Neural cell (in vitro differentiated cells): ENCODE measurements at regions not wholly inside any gene's neighbourhood (a gene's known extent, or its start where the extent isn't known, plus 50 kb on each side); places are given as distances from the start of the nearest gene placed in this dataset.

Experiments
- H2AFZ ChIP-seq: fragments of 200-600, 300-800 bp; sonication (generic), shearing (Covaris generic); 2 replicates; pipeline ENCODE4 v1.6.0; 2014; ENCODE audit warnings: low read depth, mild to moderate bottlenecking, antibody characterized with exemption, low read length, moderate library complexity
- H3F3A ChIP-seq: fragments of 200-600 bp; shearing (Covaris generic); 2 replicates; pipeline ENCODE4 v1.6.1; 2016; ENCODE audit warnings: mild to moderate bottlenecking, moderate library complexity, mixed read lengths, antibody characterized with exemption, low read length; ENCODE audit not compliant: insufficient read depth, poor library complexity, severe bottlenecking
- H3K27ac ChIP-seq: fragments of 200-600, 300-800 bp; sonication (generic), shearing (Covaris generic); 2 replicates; pipeline ENCODE4 v1.5.1; 2014; ENCODE audit warnings: mild to moderate bottlenecking, low read length, moderate library complexity
- H3K27me3 ChIP-seq: fragments of 300-800, 200-600 bp; sonication (generic), shearing (Covaris generic); 2 replicates; pipeline ENCODE4 v1.6.0; 2014; ENCODE audit warnings: mild to moderate bottlenecking, low read depth, low read length, moderate library complexity; ENCODE audit not compliant: insufficient read depth
- H3K36me3 ChIP-seq: fragments of 300-800, 200-600 bp; sonication (generic), shearing (Covaris generic); 2 replicates; pipeline ENCODE4 v1.5.1; 2014; ENCODE audit warnings: mild to moderate bottlenecking, antibody characterized with exemption, low read length, moderate library complexity; ENCODE audit not compliant: insufficient read depth
- H3K4me2 ChIP-seq: fragments of 300-800, 200-600 bp; sonication (generic), shearing (Covaris generic); 2 replicates; pipeline ENCODE4 v1.6.0; 2014; ENCODE audit warnings: mild to moderate bottlenecking, low read length
- H3K4me3 ChIP-seq: fragments of 300-800, 200-600 bp; sonication (generic), shearing (Covaris generic); 2 replicates; pipeline ENCODE4 v1.5.1; 2014; ENCODE audit warnings: mild to moderate bottlenecking, low read length, moderate library complexity
- H3K79me2 ChIP-seq: fragments of 200-600 bp; shearing (Covaris generic); replicated peaks from 2 replicates; pipeline ENCODE4 v1.6.0; 2014; ENCODE audit warnings: mild to moderate bottlenecking, low read length, moderate library complexity; ENCODE audit not compliant: insufficient read depth
- H3K9ac ChIP-seq: fragments of 300-800, 200-600 bp; sonication (generic), shearing (Covaris generic); 2 replicates; pipeline ENCODE4 v1.6.1; 2016; ENCODE audit warnings: mild to moderate bottlenecking, low read length, mixed read lengths
- H3K9me2 ChIP-seq: fragments of 200-600 bp; shearing (Covaris generic); 2 replicates; pipeline ENCODE4 v1.6.1; 2016; ENCODE audit warnings: mild to moderate bottlenecking, low read length, mixed read lengths; ENCODE audit not compliant: insufficient read depth
- H3K9me3 ChIP-seq: fragments of 200-600, 300-800 bp; sonication (generic), shearing (Covaris generic); 2 replicates; pipeline ENCODE4 v1.6.1; 2016; ENCODE audit warnings: mild to moderate bottlenecking, mixed run types, low read length, moderate library complexity, mixed read lengths
- H4K20me1 ChIP-seq: fragments of 200-600 bp; shearing (Covaris generic); 2 replicates; pipeline ENCODE4 v1.6.1; 2016; ENCODE audit warnings: mild to moderate bottlenecking, mixed run types; ENCODE audit not compliant: insufficient read depth
- EP300 ChIP-seq: fragments of 450-650 bp; conservative IDR thresholded peaks from 2 replicates; pipeline ENCODE4 v1.6.1; 2014; ENCODE audit warnings: antibody characterized with exemption, mild to moderate bottlenecking, moderate library complexity; ENCODE audit not compliant: poor library complexity, severe bottlenecking
- EZH2 ChIP-seq: fragments of 200-600, 300-800 bp; shearing (Covaris generic), sonication (generic); IDR thresholded peaks from 2 replicates; pipeline ENCODE4 v1.6.1; 2014; ENCODE audit warnings: antibody characterized with exemption, low read length, borderline replicate concordance, mild to moderate bottlenecking; ENCODE audit not compliant: insufficient read depth, poor library complexity, severe bottlenecking
- MXI1 ChIP-seq: fragments of 450-650 bp; conservative IDR thresholded peaks from 2 replicates; pipeline ENCODE4 v1.6.1; 2014; ENCODE audit warnings: antibody characterized with exemption, mild to moderate bottlenecking; ENCODE audit not compliant: poor library complexity, severe bottlenecking
- POLR2AphosphoS5 ChIP-seq: IDR thresholded peaks from 2 replicates; pipeline ENCODE4 v1.6.1; 2012
- RAD21 ChIP-seq: fragments of 450-650 bp; conservative IDR thresholded peaks from 2 replicates; pipeline ENCODE4 v1.6.1; 2014; ENCODE audit warnings: antibody characterized with exemption, mild to moderate bottlenecking, moderate library complexity
- SMC3 ChIP-seq: fragments of 450-650 bp; conservative IDR thresholded peaks from 2 replicates; pipeline ENCODE4 v1.6.1; 2014; ENCODE audit warnings: antibody characterized with exemption, mild to moderate bottlenecking, moderate library complexity; ENCODE audit not compliant: poor library complexity
- TAF1 ChIP-seq: IDR thresholded peaks from 2 replicates; pipeline ENCODE4 v1.6.1; 2012; ENCODE audit warnings: low read depth
- TF ChIP-seq, protein P1 (sequence below): fragments of 450-650 bp; IDR thresholded peaks from 2 replicates; pipeline ENCODE4 v1.5.1; 2014; ENCODE audit warnings: antibody characterized with exemption, mild to moderate bottlenecking, moderate library complexity; ENCODE audit not compliant: poor library complexity, severe bottlenecking
- TF ChIP-seq, protein P2 (sequence below): IDR thresholded peaks from 2 replicates; pipeline ENCODE4 v1.6.1; 2012; ENCODE audit warnings: borderline replicate concordance

DNA sequence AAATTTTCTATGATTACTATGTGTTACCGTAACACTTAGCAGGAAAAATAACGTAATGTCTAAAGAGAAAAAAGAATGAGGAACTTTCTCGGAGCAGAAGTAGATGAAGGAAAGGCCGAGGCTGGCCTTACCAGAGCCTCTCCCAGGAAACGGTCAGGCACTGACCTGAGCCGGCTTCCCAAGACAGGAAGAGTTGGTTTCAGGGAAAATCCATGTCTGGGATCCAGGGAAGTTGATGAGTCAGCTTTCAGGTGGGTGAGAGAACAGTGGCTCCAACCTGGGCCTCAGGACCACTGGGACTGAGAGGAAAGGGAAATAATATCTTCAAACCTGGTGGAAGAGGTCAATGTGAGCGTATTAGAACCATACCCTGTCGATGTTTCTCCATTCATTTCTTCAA, 93.3 kb upstream of the UBL3 start:
- H3K27ac ChIP-seq = no peak overlapping the region
- H3K4me2 ChIP-seq = no peak overlapping the region
- no peaks in the 10 kb centered on the region for H3K9me3 ChIP-seq
- no peaks in the 10 kb centered on the region for H3F3A ChIP-seq
- H4K20me1 ChIP-seq = no peaks in the 10 kb centered on the region
- H2AFZ ChIP-seq = no peak overlapping the region
- TF ChIP-seq TAF1 (no peak), EP300 (no peak), RAD21 (no peak), EZH2 (no peak), MXI1 (no peak)
- TF ChIP-seq, protein P1, sequence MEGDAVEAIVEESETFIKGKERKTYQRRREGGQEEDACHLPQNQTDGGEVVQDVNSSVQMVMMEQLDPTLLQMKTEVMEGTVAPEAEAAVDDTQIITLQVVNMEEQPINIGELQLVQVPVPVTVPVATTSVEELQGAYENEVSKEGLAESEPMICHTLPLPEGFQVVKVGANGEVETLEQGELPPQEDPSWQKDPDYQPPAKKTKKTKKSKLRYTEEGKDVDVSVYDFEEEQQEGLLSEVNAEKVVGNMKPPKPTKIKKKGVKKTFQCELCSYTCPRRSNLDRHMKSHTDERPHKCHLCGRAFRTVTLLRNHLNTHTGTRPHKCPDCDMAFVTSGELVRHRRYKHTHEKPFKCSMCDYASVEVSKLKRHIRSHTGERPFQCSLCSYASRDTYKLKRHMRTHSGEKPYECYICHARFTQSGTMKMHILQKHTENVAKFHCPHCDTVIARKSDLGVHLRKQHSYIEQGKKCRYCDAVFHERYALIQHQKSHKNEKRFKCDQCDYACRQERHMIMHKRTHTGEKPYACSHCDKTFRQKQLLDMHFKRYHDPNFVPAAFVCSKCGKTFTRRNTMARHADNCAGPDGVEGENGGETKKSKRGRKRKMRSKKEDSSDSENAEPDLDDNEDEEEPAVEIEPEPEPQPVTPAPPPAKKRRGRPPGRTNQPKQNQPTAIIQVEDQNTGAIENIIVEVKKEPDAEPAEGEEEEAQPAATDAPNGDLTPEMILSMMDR = no peak
- TF ChIP-seq, protein P2, sequence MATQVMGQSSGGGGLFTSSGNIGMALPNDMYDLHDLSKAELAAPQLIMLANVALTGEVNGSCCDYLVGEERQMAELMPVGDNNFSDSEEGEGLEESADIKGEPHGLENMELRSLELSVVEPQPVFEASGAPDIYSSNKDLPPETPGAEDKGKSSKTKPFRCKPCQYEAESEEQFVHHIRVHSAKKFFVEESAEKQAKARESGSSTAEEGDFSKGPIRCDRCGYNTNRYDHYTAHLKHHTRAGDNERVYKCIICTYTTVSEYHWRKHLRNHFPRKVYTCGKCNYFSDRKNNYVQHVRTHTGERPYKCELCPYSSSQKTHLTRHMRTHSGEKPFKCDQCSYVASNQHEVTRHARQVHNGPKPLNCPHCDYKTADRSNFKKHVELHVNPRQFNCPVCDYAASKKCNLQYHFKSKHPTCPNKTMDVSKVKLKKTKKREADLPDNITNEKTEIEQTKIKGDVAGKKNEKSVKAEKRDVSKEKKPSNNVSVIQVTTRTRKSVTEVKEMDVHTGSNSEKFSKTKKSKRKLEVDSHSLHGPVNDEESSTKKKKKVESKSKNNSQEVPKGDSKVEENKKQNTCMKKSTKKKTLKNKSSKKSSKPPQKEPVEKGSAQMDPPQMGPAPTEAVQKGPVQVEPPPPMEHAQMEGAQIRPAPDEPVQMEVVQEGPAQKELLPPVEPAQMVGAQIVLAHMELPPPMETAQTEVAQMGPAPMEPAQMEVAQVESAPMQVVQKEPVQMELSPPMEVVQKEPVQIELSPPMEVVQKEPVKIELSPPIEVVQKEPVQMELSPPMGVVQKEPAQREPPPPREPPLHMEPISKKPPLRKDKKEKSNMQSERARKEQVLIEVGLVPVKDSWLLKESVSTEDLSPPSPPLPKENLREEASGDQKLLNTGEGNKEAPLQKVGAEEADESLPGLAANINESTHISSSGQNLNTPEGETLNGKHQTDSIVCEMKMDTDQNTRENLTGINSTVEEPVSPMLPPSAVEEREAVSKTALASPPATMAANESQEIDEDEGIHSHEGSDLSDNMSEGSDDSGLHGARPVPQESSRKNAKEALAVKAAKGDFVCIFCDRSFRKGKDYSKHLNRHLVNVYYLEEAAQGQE = no peak
- H3K9ac ChIP-seq = no peak overlapping the region
- H3K4me3 ChIP-seq = no peak overlapping the region
- no peaks in the 10 kb centered on the region for H3K9me2 ChIP-seq
- no peaks in the 10 kb centered on the region for H3K27me3 ChIP-seq
- no peaks in the 10 kb centered on the region for H3K79me2 ChIP-seq
- H3K36me3 ChIP-seq = no peaks in the 10 kb centered on the region

DNA sequence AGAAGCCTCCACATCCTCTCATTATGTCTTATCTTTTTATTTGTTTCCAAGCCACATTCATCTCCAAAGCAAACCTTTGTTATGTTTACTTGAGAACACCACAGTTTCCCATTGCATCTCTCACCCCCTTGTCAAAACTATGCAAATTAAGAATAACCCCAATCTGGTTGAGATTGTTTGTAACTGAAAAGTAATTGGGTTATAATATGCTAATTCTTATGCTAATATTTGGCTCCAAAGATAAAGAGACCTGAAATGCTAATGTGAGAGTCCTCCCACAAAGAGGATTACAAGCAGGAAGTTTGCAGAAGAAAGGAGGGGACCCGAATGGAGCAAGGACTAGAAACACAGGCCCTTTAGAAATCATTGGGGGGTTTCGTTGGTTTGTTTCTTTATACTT, 92.9 kb upstream of the UBL3 start:
- TF ChIP-seq SMC3 (no peak), EP300 (no peak), MXI1 (no peak), EZH2 (no peak), RAD21 (no peak), POLR2AphosphoS5 (no peak), TAF1 (no peak)
- TF ChIP-seq, protein P2 = no peak
- TF ChIP-seq, protein P1 = no peak
- Histone ChIP-seq H3K9me3 (no peaks in the 10 kb centered on the region), H3K9me2 (no peaks in the 10 kb centered on the region), H2AFZ (no peak overlapping the region), H3K79me2 (no peaks in the 10 kb centered on the region), H3K4me3 (no peak overlapping the region), H3K36me3 (no peaks in the 10 kb centered on the region), H3K4me2 (no peak overlapping the region), H3K9ac (no peak overlapping the region), H4K20me1 (no peaks in the 10 kb centered on the region), H3K27me3 (no peaks in the 10 kb centered on the region), H3F3A (no peaks in the 10 kb centered on the region), H3K27ac (no peak overlapping the region)
